Epithelial cell of proximal tubule (primary cell): ENCODE measurements at regions not wholly inside any gene's neighbourhood (a gene's known extent, or its start where the extent isn't known, plus 50 kb on each side); places are given as distances from the start of the nearest gene placed in this dataset.

Experiments used
- DNase-seq: peaks from one replicate; pipeline ENCODE4 v3.0.0-alpha.2; 2011; ENCODE audit warnings: low read depth
- H3K4me3 ChIP-seq: 2 replicates; pipeline ENCODE4 v1.5.1; 2011; ENCODE audit warnings: low read depth, mild to moderate bottlenecking, low read length
- CTCF ChIP-seq: conservative IDR thresholded peaks from 2 replicates; pipeline ENCODE4 v1.5.1; 2012; ENCODE audit warnings: low read depth, mild to moderate bottlenecking, low read length

- H3K4me3 ChIP-seq, result no peak overlapping the region
- no peak for DNase-seq
- TF ChIP-seq CTCF, result no peak
Observed at GRCh38 chr3:67737906-67738865, 83.8 kb upstream of the SUCLG2 start.

- H3K4me3 ChIP-seq, result no peak overlapping the region
- no peak for DNase-seq
- no peak for TF ChIP-seq CTCF
Observed at GRCh38 chr3:67737140-67737539, 82.7 kb upstream of the SUCLG2 start.

- TF ChIP-seq CTCF, result no peak
- DNase-seq, result no peak
- no peak overlapping the region for H3K4me3 ChIP-seq
Observed at GRCh38 chr3:67733269-67733950, 79.0 kb upstream of the SUCLG2 start.

- no peak for DNase-seq
- H3K4me3 ChIP-seq, result no peak overlapping the region
- TF ChIP-seq CTCF, result no peak
Observed at GRCh38 chr3:67724434-67724833, 70.0 kb upstream of the SUCLG2 start.

- DNase-seq, result no peak
- TF ChIP-seq CTCF, result no peak
- no peak overlapping the region for H3K4me3 ChIP-seq
Observed at GRCh38 chr3:67723863-67724262, 69.5 kb upstream of the SUCLG2 start.

GRCh38 chr3:67719333-67719732, 64.9 kb upstream of the SUCLG2 start:
- H3K4me3 ChIP-seq, result no peak overlapping the region
- TF ChIP-seq CTCF, result no peak
- DNase-seq, result no peak
